Keratinocyte (primary cell): ENCODE measurements at regions not wholly inside any gene's neighbourhood (a gene's known extent, or its start where the extent isn't known, plus 50 kb on each side); places are given as distances from the start of the nearest gene placed in this dataset.

ENCODE experiments used
- EZH2 ChIP-seq: IDR thresholded peaks from one replicate; pipeline ENCODE4 v1.6.1; 2012; ENCODE audit warnings: inconsistent platforms, mild to moderate bottlenecking, low read length, moderate library complexity
- TF ChIP-seq, protein P1 (sequence below), 3 experiments: IDR thresholded peaks in 1 of 3; conservative IDR thresholded peaks in 1 of 3; optimal IDR thresholded peaks in 1 of 3; 2 replicates in 2 of 3; 3 replicates in 1 of 3; pipeline versions ENCODE3 to v1.5.1; 2011; ENCODE audit warnings: low read length in 3 of 3, mild to moderate bottlenecking in 3 of 3, moderate library complexity in 2 of 3, control low read depth in 1 of 3, inconsistent platforms in 1 of 3; ENCODE audit not compliant: insufficient read depth in 2 of 3; ENCODE audit errors: extremely low read depth in 1 of 3

DNA sequence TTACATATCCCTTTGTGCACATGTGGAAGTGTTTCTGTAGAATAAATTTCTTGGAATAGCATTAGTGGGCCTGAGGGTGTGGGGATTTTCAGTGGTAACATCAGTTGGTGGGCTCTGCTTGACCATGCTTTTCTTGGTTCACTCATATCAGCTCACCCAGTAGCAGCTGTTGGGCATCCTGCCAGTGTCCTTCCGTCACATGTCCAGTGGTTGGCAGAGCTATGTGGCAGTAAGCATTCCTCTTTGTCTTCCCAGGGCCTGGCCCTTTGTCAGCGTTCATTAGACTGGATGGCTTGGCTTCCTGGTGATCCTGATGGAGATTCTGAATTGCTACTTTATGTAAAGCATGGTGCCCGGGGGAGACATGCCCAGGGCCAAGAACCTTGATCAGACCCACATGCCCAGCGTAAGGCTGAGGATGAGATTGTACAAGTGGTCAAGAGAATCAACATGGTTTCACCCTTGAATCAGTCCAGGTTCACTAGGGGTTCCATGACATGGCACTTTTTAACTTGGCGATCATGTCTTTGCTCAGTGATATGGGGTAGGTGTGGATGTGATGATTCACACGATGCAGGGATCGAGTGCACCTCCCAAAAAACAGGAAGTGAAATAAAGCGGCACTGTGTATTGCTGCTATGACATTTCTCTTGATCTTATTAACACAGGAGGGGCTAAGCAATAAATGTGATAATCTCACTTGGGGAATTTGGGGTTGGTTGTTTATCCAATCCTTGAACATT, 72.1 kb upstream of the IGFBP7 start:
- TF ChIP-seq, protein P1, sequence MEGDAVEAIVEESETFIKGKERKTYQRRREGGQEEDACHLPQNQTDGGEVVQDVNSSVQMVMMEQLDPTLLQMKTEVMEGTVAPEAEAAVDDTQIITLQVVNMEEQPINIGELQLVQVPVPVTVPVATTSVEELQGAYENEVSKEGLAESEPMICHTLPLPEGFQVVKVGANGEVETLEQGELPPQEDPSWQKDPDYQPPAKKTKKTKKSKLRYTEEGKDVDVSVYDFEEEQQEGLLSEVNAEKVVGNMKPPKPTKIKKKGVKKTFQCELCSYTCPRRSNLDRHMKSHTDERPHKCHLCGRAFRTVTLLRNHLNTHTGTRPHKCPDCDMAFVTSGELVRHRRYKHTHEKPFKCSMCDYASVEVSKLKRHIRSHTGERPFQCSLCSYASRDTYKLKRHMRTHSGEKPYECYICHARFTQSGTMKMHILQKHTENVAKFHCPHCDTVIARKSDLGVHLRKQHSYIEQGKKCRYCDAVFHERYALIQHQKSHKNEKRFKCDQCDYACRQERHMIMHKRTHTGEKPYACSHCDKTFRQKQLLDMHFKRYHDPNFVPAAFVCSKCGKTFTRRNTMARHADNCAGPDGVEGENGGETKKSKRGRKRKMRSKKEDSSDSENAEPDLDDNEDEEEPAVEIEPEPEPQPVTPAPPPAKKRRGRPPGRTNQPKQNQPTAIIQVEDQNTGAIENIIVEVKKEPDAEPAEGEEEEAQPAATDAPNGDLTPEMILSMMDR (optimal IDR thresholded peaks at IDR 0.05 in 1 of 3, IDR thresholded peaks at IDR 0.05 in 1 of 3, conservative IDR thresholded peaks at IDR 0.05 in 1 of 3; ENCODE audit: extremely low read depth in 1 of 3, insufficient read depth in 2 of 3, low read length in 3 of 3), result no peak
- TF ChIP-seq EZH2, result no peak
